Activated CD4-positive, alpha-beta T cell treated with anti-CD3 and anti-CD28 coated beads for 48 hours (primary cell): ENCODE measurements at regions not wholly inside any gene's neighbourhood (a gene's known extent, or its start where the extent isn't known, plus 50 kb on each side); places are given as distances from the start of the nearest gene placed in this dataset.
"Not testable (repeated sequence)": the region's sequence is repeated elsewhere in the genome, so short reads cannot be mapped to it uniquely, and the experiment has no call there.

Source experiments
- DNase-seq: peaks from one replicate; pipeline ENCODE4 v3.0.0-alpha.2; 2020

GRCh38 chr12:59404109-59404650 lies 191.6 kb upstream of the SLC16A7 start:
- DNase-seq, result no peak

DNA sequence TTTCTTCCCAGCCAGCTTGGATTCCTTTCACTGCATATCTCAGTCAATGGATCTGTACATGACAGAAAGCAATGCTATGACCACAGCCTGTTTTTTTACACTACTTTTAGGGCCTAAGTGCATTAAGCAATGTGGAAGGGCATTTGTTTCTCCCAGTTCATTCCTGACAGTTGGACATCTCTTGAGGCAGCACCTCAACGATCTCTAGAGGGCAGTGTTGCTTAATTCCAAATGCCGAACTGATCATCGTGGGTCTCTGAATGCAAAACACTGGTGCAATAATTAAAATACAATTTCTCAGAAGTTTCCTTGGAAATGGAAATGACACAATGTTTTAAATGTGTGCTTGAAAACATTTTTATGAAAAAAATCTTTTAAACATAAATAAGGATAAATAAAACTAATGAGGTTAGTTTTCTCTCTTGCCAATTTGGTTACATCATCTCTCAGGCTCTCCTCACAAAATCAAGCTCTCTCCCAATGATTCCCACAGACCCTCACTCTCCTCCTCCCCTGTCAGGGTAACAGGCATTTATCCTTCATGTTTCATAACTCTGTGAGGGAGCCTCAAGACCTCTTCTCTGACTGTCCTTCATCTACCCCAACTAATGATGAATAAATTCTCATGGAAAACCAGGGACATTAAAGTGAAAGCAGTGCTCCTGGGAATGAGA lies 192.4 kb upstream of the SLC16A7 start:
- peak; percentile 45 for DNase-seq

- DNase-seq, result no peak
These were observed 194.0 kb upstream of the SLC16A7 start for GRCh38 chr12:59401862-59402261.

DNA sequence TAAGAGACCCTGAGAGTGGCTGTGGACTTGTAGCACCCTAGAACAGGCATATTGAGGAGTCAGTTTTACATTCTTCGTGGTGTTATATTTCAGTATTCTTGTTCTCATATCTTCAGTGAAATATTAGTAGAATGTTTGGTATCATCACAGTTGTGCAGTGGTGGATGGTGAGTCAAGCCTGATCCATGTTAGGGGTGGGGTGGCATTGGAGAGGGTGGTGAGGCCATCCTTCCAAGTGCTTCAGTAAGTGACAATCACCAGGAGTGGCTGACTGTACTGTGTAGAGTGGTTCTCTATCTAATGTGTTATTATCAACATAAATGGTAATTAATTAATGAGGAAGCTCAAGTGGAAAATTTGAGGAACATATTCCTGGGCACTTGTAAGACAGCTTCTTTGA lies 197.7 kb upstream of the SLC16A7 start:
- DNase-seq, result no peak

DNA sequence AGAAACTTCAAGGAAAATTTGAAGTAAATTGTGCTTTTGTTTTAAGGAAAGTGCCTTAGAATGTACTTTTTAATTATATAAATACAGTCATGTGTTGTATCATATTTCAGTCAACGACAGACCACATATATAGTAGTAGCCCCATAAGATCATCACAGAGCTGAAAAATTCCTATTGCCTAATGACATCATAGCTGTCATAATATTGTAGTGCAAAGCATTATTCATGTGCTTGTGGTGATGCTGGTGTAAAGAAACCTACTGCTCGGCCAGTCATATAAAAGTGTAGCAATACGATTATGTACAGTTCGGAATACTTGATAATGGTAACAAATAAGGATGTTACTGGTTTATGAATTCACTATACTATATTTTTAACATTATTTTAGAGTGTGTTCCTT lies 198.9 kb upstream of the SLC16A7 start:
- DNase-seq, result no peak

GRCh38 chr12:59396519-59396918 lies 199.3 kb upstream of the SLC16A7 start:
- no peak for DNase-seq

DNA sequence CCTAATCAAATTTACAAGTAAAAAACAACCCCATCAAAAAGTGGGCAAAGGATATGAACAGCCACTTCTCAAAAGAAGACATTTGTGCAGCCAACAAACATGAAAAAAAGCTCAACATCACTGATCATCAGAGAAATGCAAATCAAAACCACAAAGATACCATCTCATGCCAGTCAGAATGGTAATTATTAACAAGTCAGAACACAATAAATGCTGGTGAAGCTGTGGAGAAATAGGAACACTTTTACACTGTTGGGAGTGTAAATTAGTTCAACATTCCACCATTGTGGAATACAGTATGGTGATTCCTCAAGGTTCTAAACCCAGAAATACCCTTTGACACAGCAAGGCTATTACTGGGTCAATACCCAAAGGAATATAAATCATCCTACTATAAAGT lies 200.5 kb upstream of the SLC16A7 start:
- DNase-seq, result not testable (repeated sequence)

GRCh38 chr12:59393506-59393905 lies 202.3 kb upstream of the SLC16A7 start:
- no peak for DNase-seq

DNA sequence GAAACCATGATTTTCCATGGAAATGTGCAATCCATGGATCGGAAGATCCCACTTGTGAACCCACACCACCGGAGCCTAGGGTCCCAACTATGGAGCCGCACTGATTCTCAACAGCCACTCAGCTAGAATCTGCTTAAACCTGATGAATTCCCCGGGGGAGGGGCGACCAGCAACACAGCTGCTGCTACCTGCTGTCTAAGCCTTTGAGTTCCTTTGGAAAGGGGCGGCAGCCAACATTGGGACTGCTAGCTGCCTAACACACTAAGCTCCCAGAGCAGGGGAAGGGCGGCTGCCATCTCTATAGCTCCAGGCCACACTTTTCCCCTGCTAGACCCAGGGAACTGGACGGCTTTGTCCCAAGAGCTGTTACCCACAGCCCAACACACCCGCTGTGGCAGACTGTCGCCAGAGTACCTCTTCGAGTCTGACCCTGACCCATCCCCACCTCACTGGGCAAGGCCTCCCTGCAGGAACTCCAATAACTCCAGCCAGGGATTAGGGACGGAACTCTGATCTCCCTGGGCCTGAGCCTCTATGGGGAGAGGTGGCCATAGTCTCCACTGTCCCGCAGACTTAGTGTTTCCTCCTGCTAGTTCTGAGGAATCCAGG lies 205.8 kb upstream of the SLC16A7 start:
- DNase-seq, result no peak

DNA sequence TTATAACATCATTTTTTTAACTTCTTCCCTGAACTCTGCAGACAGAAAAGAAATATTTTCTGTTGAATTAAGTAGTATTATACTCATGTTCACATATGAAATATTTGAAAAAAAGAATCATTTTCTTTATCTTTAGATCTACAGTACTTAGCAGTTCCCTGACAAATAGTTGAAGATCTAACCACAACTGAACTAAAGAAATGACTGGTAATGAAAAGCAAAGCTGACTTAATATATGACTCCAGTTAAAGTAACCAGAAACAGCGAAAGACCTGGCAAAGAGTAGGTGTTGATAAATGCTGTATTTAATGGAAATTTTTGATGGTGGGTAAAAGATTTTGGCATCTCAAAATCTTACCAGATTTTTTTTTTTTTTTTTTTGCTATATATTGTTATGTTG lies 207.1 kb upstream of the SLC16A7 start:
- DNase-seq, result no peak

DNA sequence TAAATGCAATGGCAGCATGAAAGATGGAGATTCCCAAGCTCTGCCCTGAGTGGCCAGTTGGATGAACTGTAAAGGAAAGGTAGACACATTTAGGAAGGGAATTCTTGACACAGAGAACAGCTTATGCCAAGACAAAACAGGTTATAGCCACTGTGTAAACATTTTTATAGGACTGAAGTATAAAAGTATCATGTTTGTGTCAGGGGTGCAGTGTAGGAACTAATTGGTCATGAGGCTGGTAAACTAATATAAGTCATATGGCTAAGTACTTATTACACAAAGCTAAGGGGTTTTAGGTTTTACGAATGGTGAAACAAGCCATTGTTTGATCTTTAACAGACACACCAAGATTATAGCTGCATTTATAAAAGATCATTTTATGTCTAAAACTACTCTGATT lies 207.7 kb upstream of the SLC16A7 start:
- no peak for DNase-seq

DNA sequence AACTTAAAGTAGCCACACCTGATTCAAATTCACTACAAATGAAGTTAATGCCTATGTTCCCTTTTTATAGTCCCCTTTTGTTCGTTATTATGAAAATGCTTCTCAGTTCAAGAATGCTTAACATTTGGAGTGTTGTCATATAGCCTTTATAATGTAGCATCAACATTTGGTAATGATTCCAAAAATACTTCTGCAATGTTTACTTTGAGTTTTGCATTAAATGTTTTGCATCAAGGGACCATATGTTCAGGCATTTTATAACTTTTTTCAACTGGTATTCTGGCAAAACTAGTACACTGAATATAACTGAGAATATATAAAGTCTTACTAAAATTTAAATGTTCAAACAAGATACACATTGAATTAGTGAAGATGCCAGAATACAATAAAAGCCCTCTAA lies 209.6 kb upstream of the SLC16A7 start:
- no peak for DNase-seq

- DNase-seq, result no peak
These were observed 212.6 kb upstream of the SLC16A7 start for GRCh38 chr12:59383079-59383822.

GRCh38 chr12:59382282-59383078 lies 213.3 kb upstream of the SLC16A7 start:
- no peak for DNase-seq

DNA sequence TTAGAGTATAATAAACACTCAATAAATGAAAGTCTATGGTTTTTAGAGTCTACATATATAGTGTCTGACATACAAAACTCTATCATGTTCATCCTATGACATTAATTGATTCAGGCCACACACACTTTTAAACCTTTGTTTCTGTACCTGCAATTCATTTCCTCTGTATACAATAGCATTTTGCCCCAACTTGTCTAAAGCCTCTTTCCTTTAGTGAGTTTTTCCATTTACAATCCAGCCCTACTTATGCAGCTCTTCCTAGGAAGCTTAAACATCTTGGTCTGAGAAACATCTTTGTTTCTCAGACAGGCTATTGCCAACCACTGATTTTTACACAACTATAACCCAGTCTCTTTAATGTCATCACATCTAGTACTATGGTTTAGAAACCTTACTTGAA lies 214.7 kb upstream of the SLC16A7 start:
- DNase-seq, result no peak

DNA sequence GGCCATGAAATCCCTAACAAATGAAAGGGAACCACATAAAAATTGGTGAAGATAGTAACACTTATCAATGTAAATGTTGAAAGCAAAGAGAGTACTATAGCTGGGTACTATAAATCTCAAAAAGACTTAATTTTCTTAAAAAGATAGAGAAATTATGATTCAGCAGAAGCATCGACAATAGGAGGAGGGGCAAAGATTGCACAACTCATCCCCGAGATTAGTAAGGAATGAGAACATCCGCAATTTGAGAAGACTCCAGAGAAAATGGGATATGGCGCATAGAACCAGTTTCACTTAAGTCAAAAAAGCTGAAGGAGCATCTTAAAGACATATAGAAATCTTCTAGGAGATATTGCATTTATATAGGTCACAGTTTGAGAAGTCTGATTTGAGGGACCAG lies 220.2 kb upstream of the SLC16A7 start:
- DNase-seq, result no peak

- no peak for DNase-seq
These were observed 221.0 kb upstream of the SLC16A7 start for GRCh38 chr12:59374783-59375182.

GRCh38 chr12:59372956-59373355 lies 222.9 kb upstream of the SLC16A7 start:
- DNase-seq, result peak; percentile 5

- DNase-seq, result no peak
These were observed 224.9 kb upstream of the SLC16A7 start for GRCh38 chr12:59370933-59371332.

DNA sequence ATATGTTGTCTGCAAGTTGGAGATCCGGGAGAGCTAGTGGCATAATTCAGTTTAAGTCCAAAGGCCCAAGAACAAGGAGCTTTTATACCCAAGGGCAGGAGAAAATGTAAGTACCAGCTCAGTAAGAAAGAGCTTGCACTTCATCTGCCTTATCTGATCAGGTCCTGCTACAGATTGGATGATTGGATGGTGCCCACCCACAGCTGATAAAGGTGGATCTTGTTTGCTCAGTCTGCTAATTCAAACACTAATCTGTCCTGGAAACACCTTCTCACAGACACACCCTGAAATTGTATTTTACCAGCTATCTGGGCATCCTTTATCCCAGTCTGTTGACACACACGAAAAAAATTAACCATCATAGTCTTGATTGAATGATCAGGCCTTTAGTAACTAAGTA lies 230.7 kb upstream of the SLC16A7 start:
- no peak for DNase-seq

GRCh38 chr12:59357811-59358210 lies 238.0 kb upstream of the SLC16A7 start:
- DNase-seq, result no peak

DNA sequence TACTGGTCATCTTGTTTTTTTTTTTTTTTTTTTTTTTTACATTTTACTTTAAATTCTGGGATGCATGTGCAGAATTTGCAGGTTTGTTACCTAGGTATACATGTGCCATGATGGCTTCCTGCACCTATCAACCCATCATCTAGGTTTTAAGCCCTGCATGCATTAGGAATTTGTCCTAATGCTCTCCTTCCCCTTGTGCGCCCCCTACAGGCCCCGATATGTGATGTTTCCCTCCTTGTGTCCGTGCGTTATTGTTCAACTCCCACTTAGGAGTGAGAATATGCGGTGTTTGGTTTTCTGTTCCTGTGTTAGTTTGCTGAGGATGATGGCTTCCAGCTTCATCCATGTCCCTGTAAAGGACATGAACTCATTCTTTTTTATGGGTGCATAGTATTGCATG lies 249.6 kb upstream of the SLC16A7 start:
- peak; percentile 9 for DNase-seq

DNA sequence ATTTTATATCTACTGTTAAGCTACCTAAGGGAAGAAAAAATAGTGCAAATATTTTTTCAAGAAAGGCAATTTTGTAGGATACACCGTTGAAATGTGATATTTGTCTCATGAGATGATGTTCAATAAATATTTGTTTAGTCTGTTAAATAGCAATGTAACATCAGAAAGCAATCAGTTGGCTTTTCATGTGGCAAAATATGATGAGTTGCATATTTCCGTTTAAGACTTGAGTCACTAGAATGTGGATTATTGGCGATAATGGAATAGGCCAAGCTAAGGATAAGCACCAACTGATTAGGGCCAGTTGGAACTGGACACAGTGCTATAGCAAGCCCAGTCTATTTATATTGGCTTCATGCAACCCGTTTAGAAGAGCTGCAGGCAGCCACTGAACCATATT lies 250.4 kb upstream of the SLC16A7 start:
- DNase-seq, result no peak
